ENCODE measurements at regions not wholly inside any gene's neighbourhood (a gene's known extent, or its start where the extent isn't known, plus 50 kb on each side); places are given as distances from the start of the nearest gene placed in this dataset.

GRCh38 chr5:8865266-8865665 lies 680.6 kb downstream of the SEMA5A start:
- ChIA-PET POLR2A (no interaction called here), CTCF (interaction anchor here (1.2 kb wide), 1 partner anchor 42 kb away, joined by 5 read pairs; no protein-coding TSS in a partner anchor)
- H3K27ac ChIP-seq (ENCODE audit: insufficient read depth, low read depth, low read length): no peak overlapping the region
- no peak overlapping the region for H3K9ac ChIP-seq (replicated peaks; ENCODE audit: extremely low read depth, insufficient read depth, low read length)
- H3K4me2 ChIP-seq (ENCODE audit: insufficient read depth, low read length): no peak overlapping the region
- H3K4me3 ChIP-seq (replicated peaks in 1 of 3; ENCODE audit: insufficient read depth in 1 of 3, low read depth in 1 of 3, low read length in 3 of 3): no peak overlapping the region
- TF ChIP-seq MYC (IDR thresholded peaks at IDR 0.05; ENCODE audit: low read depth, low read length): no peak
- H3K4me1 ChIP-seq (ENCODE audit: control insufficient read depth, extremely low read depth, insufficient read depth, low read length): no peaks in the 10 kb centered on the region
- intact Hi-C loops (cut with micrococcal nuclease): loop anchor here (10.0 kb wide), 1 partner anchor 340 kb away; no protein-coding TSS in a partner anchor
- dilution Hi-C loops (cut with MboI; ENCODE audit: extremely low pct_ligation_motif_present, low sequenced_read_pairs): no loop called here
- H3K9me3 ChIP-seq (replicated peaks; ENCODE audit: control insufficient read depth, insufficient read depth, low read length): no peaks in the 10 kb centered on the region
- H2AFZ ChIP-seq (ENCODE audit: low read depth, low read length): no peak overlapping the region
- BruUV-seq (replicated peaks): no TSS peak
- no peaks in the 10 kb centered on the region for H4K20me1 ChIP-seq (replicated peaks; ENCODE audit: control insufficient read depth, extremely low read depth, insufficient read depth, low read length)
- no peaks in the 10 kb centered on the region for H3K36me3 ChIP-seq (ENCODE audit: control insufficient read depth in 2 of 2, extremely low read depth in 1 of 2, insufficient read depth in 2 of 2, low read length in 2 of 2)
- no peaks in the 10 kb centered on the region for H3K27me3 ChIP-seq (ENCODE audit: control insufficient read depth in 2 of 2, insufficient read depth in 2 of 2, low read length in 2 of 2)
- FAIRE-seq: no peak
- no peak for DNase-seq (ENCODE audit: low read depth, low spot score)
- H3K79me2 ChIP-seq (ENCODE audit: control insufficient read depth, insufficient read depth, low read length): no peaks in the 10 kb centered on the region
- H3K9me1 ChIP-seq (replicated peaks; ENCODE audit: control insufficient read depth, extremely low read depth, insufficient read depth, low read length): no peaks in the 10 kb centered on the region

DNA sequence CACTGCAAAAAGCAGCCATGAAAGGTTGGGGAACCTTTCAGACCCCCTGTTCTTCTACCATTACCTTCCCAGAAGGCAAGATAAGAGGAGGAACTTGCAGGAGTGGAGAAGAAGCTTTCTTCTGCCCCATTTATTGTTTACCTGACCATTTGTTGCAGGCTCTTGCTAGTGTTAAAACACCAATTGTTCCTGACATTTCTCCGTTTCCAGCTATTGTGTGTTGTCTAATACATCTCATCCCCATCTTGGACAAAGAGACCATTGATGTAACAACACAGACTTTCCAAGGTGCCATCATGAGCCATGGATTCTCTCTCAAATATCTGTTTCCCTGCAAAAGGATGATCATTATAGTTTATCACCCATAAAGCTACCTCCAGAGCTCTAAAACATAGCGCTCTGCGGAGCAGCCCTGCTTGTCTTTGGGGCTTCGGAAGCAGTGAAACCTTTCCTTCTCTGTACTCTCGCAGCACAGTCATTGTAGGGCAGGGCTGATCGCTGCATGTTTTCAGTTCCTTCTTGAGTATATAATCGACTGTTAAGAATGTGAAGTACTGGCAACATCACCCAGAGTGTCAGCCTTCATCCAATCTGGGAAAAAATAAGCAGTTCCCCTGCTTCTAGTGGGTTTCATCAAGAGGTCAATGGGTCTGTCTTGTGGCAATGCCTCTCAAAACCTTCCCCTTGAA lies 680.0 kb downstream of the SEMA5A start:
- H3K9ac ChIP-seq (replicated peaks; ENCODE audit: extremely low read depth, insufficient read depth, low read length): no peak overlapping the region
- CTCF ChIA-PET: interaction anchor here (1.2 kb wide), 1 partner anchor 42 kb away, joined by 5 read pairs; no protein-coding TSS in a partner anchor
- no peaks in the 10 kb centered on the region for H4K20me1 ChIP-seq (replicated peaks; ENCODE audit: control insufficient read depth, extremely low read depth, insufficient read depth, low read length)
- no peak overlapping the region for H2AFZ ChIP-seq (ENCODE audit: low read depth, low read length)
- H3K9me3 ChIP-seq (replicated peaks; ENCODE audit: control insufficient read depth, insufficient read depth, low read length): no peaks in the 10 kb centered on the region
- no peaks in the 10 kb centered on the region for H3K36me3 ChIP-seq (ENCODE audit: control insufficient read depth in 2 of 2, extremely low read depth in 1 of 2, insufficient read depth in 2 of 2, low read length in 2 of 2)
- FAIRE-seq: no peak
- no peak overlapping the region for H3K4me2 ChIP-seq (ENCODE audit: insufficient read depth, low read length)
- POLR2A ChIA-PET: no interaction called here
- no peaks in the 10 kb centered on the region for H3K79me2 ChIP-seq (ENCODE audit: control insufficient read depth, insufficient read depth, low read length)
- H3K9me1 ChIP-seq (replicated peaks; ENCODE audit: control insufficient read depth, extremely low read depth, insufficient read depth, low read length): no peaks in the 10 kb centered on the region
- H3K4me1 ChIP-seq (ENCODE audit: control insufficient read depth, extremely low read depth, insufficient read depth, low read length): no peaks in the 10 kb centered on the region
- TF ChIP-seq CTCF (IDR thresholded peaks at IDR 0.05; ENCODE audit: extremely low read depth in 1 of 2, insufficient read depth in 1 of 2, low read depth in 1 of 2, low read length in 2 of 2): no peak
- TF ChIP-seq POLR2A (IDR thresholded peaks at IDR 0.05; ENCODE audit: low read depth, low read length): no peak
- TF ChIP-seq, protein P1, sequence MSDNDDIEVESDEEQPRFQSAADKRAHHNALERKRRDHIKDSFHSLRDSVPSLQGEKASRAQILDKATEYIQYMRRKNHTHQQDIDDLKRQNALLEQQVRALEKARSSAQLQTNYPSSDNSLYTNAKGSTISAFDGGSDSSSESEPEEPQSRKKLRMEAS (IDR thresholded peaks at IDR 0.05; ENCODE audit: insufficient read depth, insufficient read length): no peak
- no peak for DNase-seq (ENCODE audit: low read depth, low spot score)
- H3K4me3 ChIP-seq (replicated peaks in 1 of 3; ENCODE audit: insufficient read depth in 1 of 3, low read depth in 1 of 3, low read length in 3 of 3): no peak overlapping the region
- dilution Hi-C loops (cut with MboI; ENCODE audit: extremely low pct_ligation_motif_present, low sequenced_read_pairs) (no loop called here), intact Hi-C loops (cut with micrococcal nuclease) (loop anchor here (10.0 kb wide), 1 partner anchor 339 kb away; no protein-coding TSS in a partner anchor)
- no peak overlapping the region for H3K27ac ChIP-seq (ENCODE audit: insufficient read depth, low read depth, low read length)
- no TSS peak for BruUV-seq (replicated peaks)
- no peaks in the 10 kb centered on the region for H3K27me3 ChIP-seq (ENCODE audit: control insufficient read depth in 2 of 2, insufficient read depth in 2 of 2, low read length in 2 of 2)

Measured in endothelial cell of umbilical vein (primary cell).